OCI-LY7 (cell line): ENCODE measurements at regions not wholly inside any gene's neighbourhood (a gene's known extent, or its start where the extent isn't known, plus 50 kb on each side); places are given as distances from the start of the nearest gene placed in this dataset.

Experiments used
- BruUV-seq: library from RNA; stranded (reverse); fragments of 400-500 nt; replicated peaks from 2 replicates; lab custom pipeline; 2021; lab: Mats Ljungman, UMichigan
- CTCF ChIA-PET: fragments of 300-600 bp; sonication (Branson Sonifier 250); formaldehyde crosslinking; loops from one replicate; lab custom pipeline; 2022; ENCODE audit warnings: antibody characterized with exemption; ENCODE audit not compliant: unreplicated experiment; lab: Charles Lee
- POLR2A ChIA-PET: fragments of 300-600 bp; sonication (Branson Sonifier 250); formaldehyde crosslinking; loops from one replicate; lab custom pipeline; 2022; ENCODE audit warnings: antibody characterized with exemption; lab: Charles Lee
- DNase-seq: peaks from one replicate; pipeline ENCODE4 v3.0.0-alpha.2; 2015; ENCODE audit warnings: low spot score
- H2AFZ ChIP-seq: fragments of 200-600 bp; sonication (generic), shearing (Covaris generic); 2 replicates; pipeline ENCODE4 v1.6.1; 2014; ENCODE audit warnings: mild to moderate bottlenecking, antibody characterized with exemption, low read length, moderate library complexity
- H3K27ac ChIP-seq: fragments of 200-600 bp; sonication (generic); 2 replicates; pipeline ENCODE4 v1.5.1; 2014; ENCODE audit warnings: mixed run types, low read depth, mild to moderate bottlenecking, moderate library complexity, low read length, inconsistent platforms; ENCODE audit not compliant: poor library complexity, severe bottlenecking
- H3K36me3 ChIP-seq: fragments of 200-600 bp; sonication (generic); 2 replicates; pipeline ENCODE4 v1.6.1; 2014; ENCODE audit warnings: mild to moderate bottlenecking, antibody characterized with exemption, low read length, moderate library complexity, mixed read lengths; ENCODE audit not compliant: insufficient read depth
- H3K4me1 ChIP-seq: fragments of 200-600 bp; sonication (generic); 2 replicates; pipeline ENCODE4 v1.5.1; 2014; ENCODE audit warnings: mild to moderate bottlenecking, low read length; ENCODE audit not compliant: insufficient read depth, poor library complexity, severe bottlenecking
- H3K4me2 ChIP-seq: fragments of 200-600 bp; sonication (generic); 2 replicates; pipeline ENCODE4 v1.6.1; 2014; ENCODE audit warnings: mild to moderate bottlenecking, low read length
- H3K4me3 ChIP-seq: fragments of 200-600 bp; sonication (generic); 2 replicates; pipeline ENCODE4 v1.5.1; 2014; ENCODE audit warnings: mild to moderate bottlenecking, low read depth, low read length; ENCODE audit not compliant: poor library complexity, severe bottlenecking
- H3K79me2 ChIP-seq: fragments of 200-600 bp; sonication (generic); 2 replicates; pipeline ENCODE4 v1.6.1; 2016; ENCODE audit warnings: low read depth, mild to moderate bottlenecking, low read length, moderate library complexity, mixed read lengths; ENCODE audit not compliant: insufficient read depth
- H3K9me2 ChIP-seq: fragments of 200-600 bp; sonication (generic); 2 replicates; pipeline ENCODE4 v1.6.1; 2016; ENCODE audit warnings: mild to moderate bottlenecking, low read length, mixed read lengths; ENCODE audit not compliant: insufficient read depth
- H3K9me3 ChIP-seq: fragments of 200-600 bp; sonication (generic); 2 replicates; pipeline ENCODE4 v1.6.1; 2014; ENCODE audit warnings: mild to moderate bottlenecking, mixed run types, low read length, mixed read lengths
- H4K20me1 ChIP-seq: fragments of 200-600 bp; sonication (generic); 2 replicates; pipeline ENCODE4 v1.6.1; 2014; ENCODE audit warnings: mild to moderate bottlenecking, antibody characterized with exemption, low read length, moderate library complexity, mixed read lengths; ENCODE audit not compliant: insufficient read depth
- CTCF ChIP-seq: fragments of 200-600 bp; sonication (generic); conservative IDR thresholded peaks from 2 replicates; pipeline ENCODE4 v1.5.1; 2014; ENCODE audit warnings: mild to moderate bottlenecking, antibody characterized with exemption, low read length, moderate library complexity, mixed read lengths
- EZH2phosphoT487 ChIP-seq: fragments of 200-600 bp; sonication (generic); IDR thresholded peaks from 2 replicates; pipeline ENCODE4 v1.6.1; 2018; ENCODE audit warnings: low read depth, borderline replicate concordance, mild to moderate bottlenecking, mixed run types, antibody characterized with exemption, low read length, moderate library complexity, mixed read lengths
- intact Hi-C: fragments of 100-400 bp; cut with micrococcal nuclease; formaldehyde crosslinking; loops from one replicate; pipeline ENCODE4 v1.10.0; 2022; ENCODE audit not compliant: unreplicated experiment

- no TSS peak for BruUV-seq
- Histone ChIP-seq H3K36me3 (no peaks in the 10 kb centered on the region), H3K4me3 (no peak overlapping the region), H3K79me2 (no peaks in the 10 kb centered on the region), H3K27ac (no peak overlapping the region), H3K9me2 (no peaks in the 10 kb centered on the region), H3K9me3 (no peaks in the 10 kb centered on the region), H3K4me2 (no peak overlapping the region), H2AFZ (no peak overlapping the region), H3K4me1 (no peaks in the 10 kb centered on the region), H4K20me1 (no peaks in the 10 kb centered on the region)
- CTCF ChIA-PET, result no interaction called here
- no peak for DNase-seq
- intact Hi-C loops, result no loop called here
- TF ChIP-seq EZH2phosphoT487 (no peak), CTCF (no peak)
- POLR2A ChIA-PET, result interaction anchor here (1.4 kb wide), 1 partner anchor 9 kb away, joined by 4 read pairs; no protein-coding TSS in a partner anchor
Measured at GRCh38 chr12:73677520-73678291, 859.9 kb upstream of the ATXN7L3B start.

GRCh38 chr12:73678335-73678734 is 859.3 kb upstream of the ATXN7L3B start:
- DNase-seq, result no peak
- BruUV-seq, result no TSS peak
- no peaks in the 10 kb centered on the region for H3K4me1 ChIP-seq
- no peak overlapping the region for H3K27ac ChIP-seq
- no peak overlapping the region for H3K4me2 ChIP-seq
- TF ChIP-seq EZH2phosphoT487, result no peak
- TF ChIP-seq CTCF, result no peak
- POLR2A ChIA-PET, result interaction anchor here (1.4 kb wide), 1 partner anchor 8 kb away, joined by 4 read pairs; no protein-coding TSS in a partner anchor
- no peaks in the 10 kb centered on the region for H4K20me1 ChIP-seq
- H3K9me2 ChIP-seq, result no peaks in the 10 kb centered on the region
- no peak overlapping the region for H2AFZ ChIP-seq
- H3K4me3 ChIP-seq, result no peak overlapping the region
- no peaks in the 10 kb centered on the region for H3K9me3 ChIP-seq
- no peaks in the 10 kb centered on the region for H3K79me2 ChIP-seq
- H3K36me3 ChIP-seq, result no peaks in the 10 kb centered on the region
- CTCF ChIA-PET, result no interaction called here
- intact Hi-C loops, result no loop called here

- Histone ChIP-seq H2AFZ (no peak overlapping the region), H3K4me1 (no peaks in the 10 kb centered on the region), H3K4me3 (no peak overlapping the region), H3K79me2 (no peaks in the 10 kb centered on the region), H3K9me3 (no peaks in the 10 kb centered on the region), H3K36me3 (no peaks in the 10 kb centered on the region), H4K20me1 (no peaks in the 10 kb centered on the region), H3K27ac (no peak overlapping the region), H3K4me2 (no peak overlapping the region), H3K9me2 (no peaks in the 10 kb centered on the region)
- no peak for TF ChIP-seq EZH2phosphoT487
- TF ChIP-seq CTCF, result no peak
- ChIA-PET CTCF (no interaction called here), POLR2A (no interaction called here)
- intact Hi-C loops, result no loop called here
- DNase-seq, result no peak
- BruUV-seq, result no TSS peak
Measured at GRCh38 chr12:73699318-73699717, 838.3 kb upstream of the ATXN7L3B start.
